Stimulated activated CD4-positive, alpha-beta T cell treated with anti-CD3 and anti-CD28 coated beads, Interleukin-1b, Interleukin-23, amount 100 ng/mL, for 48 hours (primary cell): ENCODE measurements at regions not wholly inside any gene's neighbourhood (a gene's known extent, or its start where the extent isn't known, plus 50 kb on each side); places are given as distances from the start of the nearest gene placed in this dataset.

Source experiments
- DNase-seq: peaks from one replicate; pipeline ENCODE4 v3.0.0-alpha.2; 2020

DNA sequence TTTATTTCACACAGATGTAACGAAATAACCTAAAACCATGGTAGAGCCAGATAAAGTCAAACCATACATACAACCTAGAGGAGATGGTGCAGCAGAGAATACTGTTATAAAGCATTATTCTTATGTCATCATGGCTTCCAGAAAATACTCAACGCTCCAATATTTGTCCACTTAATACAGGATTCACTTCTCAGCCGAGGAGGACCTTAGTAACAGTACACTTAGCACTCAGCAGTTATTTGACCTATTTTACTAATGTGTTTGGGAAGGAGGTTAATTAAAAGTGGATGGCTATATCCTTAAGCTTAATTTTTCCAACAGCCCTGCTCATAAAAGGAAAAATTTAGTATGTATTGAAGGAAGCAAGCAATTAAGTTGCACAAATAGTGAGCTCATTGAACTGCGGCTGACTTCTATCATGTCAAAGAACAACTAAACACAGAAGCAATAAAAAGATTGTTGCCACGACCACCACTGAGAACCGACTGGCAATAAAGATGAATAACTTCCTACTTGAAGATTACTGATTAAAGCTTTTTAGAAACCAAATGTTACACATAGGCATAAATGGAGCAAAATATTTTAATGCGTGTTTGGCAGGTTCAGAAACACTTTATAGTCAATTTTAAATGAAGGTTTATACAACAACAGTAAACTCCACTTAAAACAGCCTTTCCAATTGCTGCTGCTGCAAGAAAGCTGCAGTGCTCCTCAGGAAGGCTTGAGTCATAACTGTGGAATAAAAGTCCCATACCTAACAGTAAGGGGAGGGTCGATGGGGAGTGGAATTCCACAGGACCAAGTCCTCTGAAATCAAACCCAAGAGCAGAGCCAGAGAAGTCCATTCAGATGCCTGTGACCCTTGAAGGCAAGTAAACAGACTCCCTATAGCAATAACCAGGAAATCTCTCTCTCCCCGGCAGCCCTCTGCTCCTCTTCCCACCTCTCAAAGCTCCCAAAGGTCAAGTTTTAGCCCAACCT lies 218.9 kb upstream of the CDKN3 start:
- no peak for DNase-seq

DNA sequence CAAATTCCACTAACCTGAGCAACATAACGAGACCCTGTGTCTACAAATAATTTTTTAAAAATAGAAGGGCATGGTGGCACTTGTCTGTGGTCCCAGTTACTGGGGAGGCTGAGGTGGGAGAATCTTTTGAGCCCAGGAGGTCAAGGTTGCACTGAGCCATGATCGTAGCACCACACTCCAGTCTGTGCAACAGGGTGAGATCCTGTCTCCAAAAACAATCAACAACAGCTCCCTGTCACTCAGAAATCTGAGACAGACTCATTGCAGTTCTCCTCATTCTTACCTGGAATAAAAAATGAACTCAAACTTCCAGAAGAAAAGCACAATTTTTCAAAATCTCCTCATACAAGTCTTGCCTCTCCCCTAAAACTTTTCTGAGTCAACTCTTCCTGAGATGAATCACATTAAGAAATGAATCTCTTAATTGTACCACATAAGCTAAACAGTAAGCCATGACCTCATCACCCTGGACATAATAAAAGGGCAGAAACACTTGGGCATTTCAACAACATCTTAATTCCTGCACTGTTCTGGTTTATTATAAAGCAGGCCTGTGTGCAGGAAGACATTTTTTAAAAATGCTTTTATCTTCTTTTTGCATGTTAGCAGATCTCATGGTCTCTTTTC lies 214.3 kb upstream of the CDKN3 start:
- DNase-seq: no peak

DNA sequence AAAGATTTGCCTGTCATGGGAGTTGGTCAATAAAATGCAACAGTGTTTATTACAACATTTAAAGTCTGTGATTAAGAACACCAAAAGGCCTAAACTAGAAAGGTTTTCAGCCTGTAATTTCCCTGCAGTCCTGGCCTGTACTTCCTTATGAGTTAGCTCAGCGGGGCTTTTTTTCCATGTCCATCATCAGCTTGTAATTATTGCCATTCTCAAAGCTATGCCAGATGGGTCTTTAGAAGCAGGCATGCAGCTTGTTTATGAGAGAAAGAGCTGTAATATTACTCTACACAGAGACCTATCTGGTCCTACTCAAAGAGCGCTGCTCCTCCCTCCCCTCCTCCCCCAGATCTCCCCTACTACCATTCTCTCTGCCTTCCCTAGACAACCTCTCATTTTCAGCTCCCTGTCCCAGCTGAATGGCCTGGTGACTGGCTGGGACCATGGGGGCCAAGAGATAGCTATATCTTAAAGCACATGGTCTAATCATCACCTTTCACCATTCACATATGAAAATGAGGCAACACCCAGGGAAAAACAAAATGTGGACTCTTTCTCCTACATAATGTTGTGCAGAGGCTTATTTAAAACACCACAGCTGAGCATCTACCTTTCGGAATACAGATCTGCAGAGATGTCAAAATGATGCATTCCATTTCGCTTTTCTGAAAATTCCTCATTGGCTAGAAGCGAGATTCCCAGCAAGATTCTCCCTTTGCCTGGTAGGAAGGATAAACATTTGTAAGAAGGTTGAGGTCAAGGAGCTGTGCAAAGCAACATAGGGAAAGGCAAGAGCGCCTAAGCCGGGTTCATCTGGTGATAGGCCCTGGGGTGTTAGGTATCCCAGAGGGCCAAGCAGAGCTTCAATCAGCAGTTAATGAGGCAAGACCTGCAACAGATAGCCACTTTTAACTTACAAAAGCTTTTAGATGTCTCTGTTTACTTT lies 209.7 kb upstream of the CDKN3 start:
- no peak for DNase-seq

DNA sequence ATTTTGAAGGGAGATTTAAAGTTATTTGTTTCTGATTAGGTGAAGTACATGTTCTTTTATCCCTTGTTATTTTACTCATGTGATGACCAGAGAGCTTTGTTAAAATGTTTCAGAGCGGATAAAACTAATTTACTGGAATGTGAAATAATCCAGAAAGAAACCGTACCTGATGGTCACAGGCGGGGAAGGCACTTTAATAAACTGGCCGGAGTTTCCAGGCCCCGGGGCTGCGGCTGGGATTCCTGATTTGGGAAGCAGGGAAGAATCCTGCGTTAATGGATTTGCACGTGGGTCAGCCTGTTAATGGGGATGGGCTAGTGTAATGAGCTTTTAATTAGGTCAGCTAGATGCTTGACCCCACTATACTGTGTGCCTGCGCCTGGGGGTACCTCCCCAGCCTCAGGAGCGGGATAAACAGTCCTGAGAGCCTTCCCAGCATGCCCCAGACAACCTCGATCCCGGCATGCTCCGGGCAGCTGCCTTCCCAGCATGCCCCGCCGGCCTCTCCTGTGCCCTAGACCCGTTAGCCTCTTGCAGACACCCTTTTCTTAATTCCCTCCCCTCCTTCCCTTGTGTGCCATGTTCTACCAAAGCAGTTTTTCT lies 208.6 kb upstream of the CDKN3 start:
- DNase-seq: no peak

GRCh38 chr14:54189333-54189732 lies 207.5 kb upstream of the CDKN3 start:
- DNase-seq: no peak

DNA sequence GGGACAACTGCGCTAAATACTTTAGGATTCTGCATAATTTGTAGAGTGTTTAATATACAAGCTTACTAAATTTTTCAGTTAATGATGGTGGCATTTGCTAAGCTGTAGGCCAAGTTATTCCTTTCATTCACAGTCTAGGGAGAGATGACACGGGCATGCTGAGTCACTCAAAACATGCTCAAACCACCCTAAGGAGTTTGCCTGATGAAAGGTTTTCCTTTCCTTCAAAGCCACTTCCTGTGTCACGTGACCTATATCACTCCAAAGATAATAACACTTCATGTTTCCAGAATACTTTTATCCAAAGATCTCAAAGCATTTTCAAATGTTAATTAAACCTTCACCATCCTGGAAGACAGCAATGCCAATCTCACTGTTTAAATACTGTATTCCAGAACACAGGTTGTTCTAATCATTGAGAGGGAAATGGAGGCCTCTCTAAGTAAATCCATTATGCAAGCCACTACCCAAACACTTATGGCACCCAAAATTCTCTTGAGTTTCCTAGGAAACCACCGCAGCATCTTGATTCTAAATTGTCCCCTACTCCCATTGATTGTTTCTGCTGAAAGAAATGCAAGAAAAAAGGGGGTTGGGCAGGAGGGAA lies 207.0 kb upstream of the CDKN3 start:
- no peak for DNase-seq

- no peak for DNase-seq
Observed at GRCh38 chr14:54191846-54192245, 205.0 kb upstream of the CDKN3 start.

- no peak for DNase-seq
Observed at GRCh38 chr14:54192610-54193009, 204.2 kb upstream of the CDKN3 start.

DNA sequence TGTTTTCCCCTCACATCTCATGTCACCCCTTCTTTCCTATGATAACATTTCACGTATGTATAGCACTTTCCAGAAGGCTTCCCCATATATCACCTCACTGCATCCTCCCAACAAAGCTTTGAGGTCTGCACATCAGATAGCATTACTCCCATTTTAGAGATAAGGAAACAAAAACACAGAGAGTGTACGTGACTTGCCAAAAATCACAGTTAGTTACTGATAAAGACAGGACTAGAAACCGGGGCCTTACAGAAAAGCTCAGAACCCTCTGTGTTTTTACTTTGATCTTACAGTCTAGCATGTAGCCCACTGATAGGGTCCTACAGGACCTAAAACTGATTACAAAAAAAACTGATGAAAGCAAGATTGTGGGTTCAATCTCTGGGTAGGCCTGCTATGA lies 202.9 kb upstream of the CDKN3 start:
- DNase-seq: no peak

GRCh38 chr14:54194501-54194900 lies 202.3 kb upstream of the CDKN3 start:
- no peak for DNase-seq

- DNase-seq: no peak
Observed at GRCh38 chr14:54197369-54197768, 199.4 kb upstream of the CDKN3 start.

DNA sequence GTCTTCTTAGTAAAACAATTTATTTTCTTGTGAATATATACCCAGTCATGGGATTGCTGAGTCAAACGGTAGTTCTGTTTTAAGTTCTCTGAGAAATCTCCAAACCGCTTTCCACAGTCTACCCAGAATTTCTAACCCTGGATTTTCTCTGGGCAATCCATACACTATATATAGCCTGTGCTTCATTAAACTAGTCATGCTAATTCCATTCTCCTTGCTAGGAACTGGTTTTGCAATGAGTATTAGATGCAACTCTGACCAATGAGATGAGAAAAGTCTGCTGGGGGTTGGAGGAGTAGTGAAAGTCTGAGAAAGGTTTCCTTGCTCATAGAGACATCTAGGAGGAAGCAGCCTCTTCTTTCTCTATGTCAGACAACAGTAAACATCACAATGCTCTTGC lies 196.1 kb upstream of the CDKN3 start:
- DNase-seq: no peak

DNA sequence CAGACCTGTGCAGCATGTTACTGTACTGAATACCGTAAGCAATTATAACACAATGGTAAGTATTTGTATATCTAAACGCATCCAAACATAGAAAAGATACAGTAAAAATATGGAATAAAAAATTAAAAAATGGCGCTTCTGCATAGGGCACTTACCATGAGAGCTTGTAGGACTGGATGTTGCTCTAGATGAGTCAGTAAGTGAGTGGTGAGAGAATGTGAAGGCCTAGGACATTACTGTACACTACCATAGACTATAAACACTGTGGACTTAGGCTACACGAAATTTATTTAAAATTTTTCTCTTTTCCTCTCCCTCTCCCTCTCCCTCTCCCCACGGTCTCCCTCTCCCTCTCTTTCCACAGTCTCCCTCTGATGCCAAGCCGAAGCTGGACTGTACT lies 194.5 kb upstream of the CDKN3 start:
- no peak for DNase-seq

GRCh38 chr14:54206516-54206915 lies 190.3 kb upstream of the CDKN3 start:
- DNase-seq: no peak

- DNase-seq: no peak
Observed at GRCh38 chr14:54207075-54207474, 189.7 kb upstream of the CDKN3 start.

DNA sequence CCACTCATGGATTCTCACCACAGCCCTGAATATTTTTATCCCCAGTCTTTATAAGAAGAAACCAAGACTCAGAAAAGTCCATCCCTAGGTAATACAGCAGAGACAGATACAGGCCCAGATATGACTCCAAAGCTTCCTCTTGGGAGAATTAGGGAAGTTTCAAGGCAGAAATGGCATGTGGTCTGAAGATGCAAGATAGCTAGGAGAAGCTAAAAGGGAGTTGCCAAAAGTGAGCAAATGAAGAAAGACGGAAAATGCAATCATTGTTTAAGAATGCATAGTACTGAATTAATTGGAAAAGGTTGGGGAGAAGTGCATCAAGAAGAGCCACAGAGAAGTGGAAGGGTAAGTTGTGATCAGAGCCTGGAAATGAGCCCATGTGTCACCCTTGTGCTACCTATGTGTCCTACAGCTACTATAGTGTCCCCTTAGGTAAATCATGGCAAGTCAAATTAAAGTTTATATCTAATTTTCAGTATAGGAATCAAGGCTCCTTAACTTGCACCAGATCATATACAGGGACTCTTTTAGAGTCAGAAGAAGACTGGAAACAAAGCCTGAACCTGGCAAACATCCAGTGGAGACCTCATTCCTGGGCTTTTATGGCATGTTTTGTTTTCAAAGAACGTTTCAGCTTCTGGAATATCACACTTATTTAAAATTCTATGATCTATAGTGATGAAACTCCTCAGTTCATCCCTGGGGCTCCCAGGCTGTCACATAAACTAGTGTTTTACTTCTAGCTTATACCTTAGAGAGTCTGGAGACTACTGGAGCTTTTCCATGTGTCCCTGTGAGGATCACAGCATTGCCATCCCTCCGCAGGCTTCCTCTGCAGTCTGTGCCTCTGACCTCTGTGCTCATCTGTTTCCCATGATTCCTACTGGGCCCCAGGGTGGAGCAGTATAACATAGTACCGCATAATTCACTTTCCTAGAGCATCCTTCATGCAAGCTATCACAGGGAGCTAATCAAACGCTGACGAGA lies 189.0 kb upstream of the CDKN3 start:
- no peak for DNase-seq

DNA sequence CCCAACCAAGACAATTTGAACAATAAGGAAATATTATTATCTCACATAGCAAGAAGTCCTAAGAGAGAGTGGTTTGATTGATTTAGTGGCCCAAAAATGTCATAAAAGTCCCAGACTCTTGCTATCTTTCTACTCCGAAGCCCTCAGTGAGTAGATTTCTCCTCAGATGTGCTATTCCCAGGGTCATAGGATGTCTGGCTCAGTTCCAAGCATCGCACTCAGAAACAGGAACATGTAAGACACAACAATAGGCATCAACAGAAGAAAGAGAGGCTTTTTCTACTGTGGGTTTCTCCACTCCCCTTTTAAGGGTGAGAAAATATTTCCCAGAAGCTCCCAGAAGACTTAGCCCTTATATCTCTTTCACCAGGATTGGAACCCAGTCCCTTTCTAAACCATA lies 188.1 kb upstream of the CDKN3 start:
- no peak for DNase-seq

DNA sequence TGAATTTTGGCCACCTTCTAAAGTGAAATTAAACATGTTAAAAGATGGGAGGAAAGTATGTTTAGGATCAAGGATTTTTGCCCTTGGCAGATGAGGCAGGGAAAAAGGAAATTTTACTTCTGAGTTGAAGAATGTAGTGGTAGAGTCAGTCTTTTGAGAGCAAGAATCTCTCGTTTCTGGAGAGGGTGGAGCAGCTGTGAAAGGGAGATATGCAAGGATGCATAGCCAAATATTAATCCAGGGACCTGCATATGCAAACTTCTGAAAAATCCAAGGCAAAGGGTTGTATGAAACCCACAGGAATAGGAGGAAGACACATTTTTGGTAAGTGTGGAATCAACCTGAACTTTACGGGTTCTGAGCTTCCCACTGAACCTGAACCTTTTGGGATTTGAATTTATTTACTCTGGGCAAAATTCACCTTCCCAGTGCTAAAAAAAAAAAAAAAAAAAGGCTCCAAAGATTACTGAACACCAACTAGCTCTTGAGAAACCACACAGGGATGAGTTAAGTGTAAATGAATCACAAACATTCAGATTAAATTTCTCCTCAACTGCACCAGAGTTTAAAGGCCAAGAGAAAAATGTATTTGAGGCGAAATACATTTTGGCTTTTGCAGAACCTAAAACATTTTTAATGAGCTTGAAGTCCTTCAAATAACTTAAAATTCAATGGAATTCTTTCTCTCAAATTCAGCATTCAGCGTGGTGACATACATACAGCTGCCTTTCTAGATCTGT lies 187.1 kb upstream of the CDKN3 start:
- no peak for DNase-seq

DNA sequence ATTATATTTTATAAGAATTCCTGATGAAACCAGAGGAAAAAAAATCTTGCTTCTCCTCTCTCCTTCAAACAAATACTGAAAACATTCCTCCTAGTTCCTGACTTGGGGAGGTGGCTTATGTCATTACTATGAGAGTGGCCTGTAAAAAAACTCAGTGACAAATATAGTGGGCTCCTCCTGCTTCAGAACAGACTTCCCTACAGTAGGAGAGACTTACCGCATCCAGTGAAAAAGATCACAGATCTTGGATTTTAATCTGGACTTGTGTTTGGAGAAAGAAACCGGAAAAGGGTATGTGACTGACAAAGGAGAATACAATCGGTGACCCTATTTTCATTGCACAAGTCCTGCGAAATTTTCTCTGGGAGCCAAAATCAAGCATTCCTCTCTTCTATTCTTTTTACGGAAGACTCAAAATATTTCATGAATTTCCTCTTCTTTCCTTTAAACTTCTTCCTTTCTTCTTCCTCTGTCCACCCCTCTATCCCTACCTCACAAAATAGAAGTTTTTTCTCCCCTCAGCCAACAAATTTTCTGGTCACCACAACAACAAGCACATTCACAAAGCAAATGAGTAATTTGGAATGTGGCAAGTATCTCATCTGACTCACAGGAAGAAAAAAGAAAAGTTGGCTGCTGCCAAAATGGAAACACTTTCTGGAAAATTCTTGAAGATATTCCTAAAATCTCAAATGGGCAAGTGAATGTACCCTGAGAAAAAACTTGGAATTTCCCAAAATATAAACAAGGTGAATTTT lies 185.1 kb upstream of the CDKN3 start:
- DNase-seq: no peak

DNA sequence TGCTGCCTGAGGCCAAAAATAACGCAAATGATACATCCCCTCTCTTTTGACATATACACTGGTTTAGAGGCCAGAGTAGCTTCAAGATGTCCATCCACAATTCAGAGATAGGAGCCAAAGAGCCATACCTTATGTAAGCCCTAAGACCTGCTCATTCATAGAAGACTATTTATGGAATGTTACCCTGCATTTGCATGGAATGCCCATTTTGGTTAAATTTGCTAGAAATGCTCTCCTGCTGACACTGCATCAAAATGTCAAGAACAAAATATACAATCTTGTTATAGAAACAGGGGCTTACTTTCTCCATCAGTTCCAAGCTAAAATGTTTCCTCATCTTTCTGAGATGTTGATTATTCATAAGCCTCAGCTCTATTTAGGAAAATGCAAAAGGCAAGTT lies 183.3 kb upstream of the CDKN3 start:
- DNase-seq: no peak
